PC-9 (cell line): ENCODE measurements at regions not wholly inside any gene's neighbourhood (a gene's known extent, or its start where the extent isn't known, plus 50 kb on each side); places are given as distances from the start of the nearest gene placed in this dataset.

Experiments used
- BruUV-seq: library from RNA; stranded (reverse); fragments of 400-500 nt; replicated peaks from 2 replicates; lab custom pipeline; 2021; lab: Mats Ljungman, UMichigan
- CTCF ChIA-PET: fragments of 300-600 bp; sonication (Branson Sonifier 250); formaldehyde crosslinking; loops from one replicate; lab custom pipeline; 2022; ENCODE audit warnings: antibody characterized with exemption; lab: Charles Lee
- POLR2A ChIA-PET: fragments of 300-600 bp; sonication (Branson Sonifier 250); formaldehyde crosslinking; loops from one replicate; lab custom pipeline; 2022; ENCODE audit warnings: antibody characterized with exemption; ENCODE audit not compliant: unreplicated experiment; lab: Charles Lee
- DNase-seq, 2 experiments: peaks; one replicate each; pipeline versions ENCODE4 v3.0.0 to v3.0.0-alpha.2; 2015 to 2022; ENCODE audit warnings: mixed read lengths in 1 of 2
- H2AFZ ChIP-seq: fragments of 200-600 bp; sonication (generic); 2 replicates; pipeline ENCODE4 v1.8.1; 2017; ENCODE audit warnings: antibody characterized with exemption
- H3F3A ChIP-seq: fragments of 200-600 bp; sonication (generic); 2 replicates; pipeline ENCODE4 v1.8.1; 2017; ENCODE audit warnings: antibody characterized with exemption, mild to moderate bottlenecking, low read depth; ENCODE audit not compliant: insufficient read depth
- H3K27ac ChIP-seq: fragments of 200-600 bp; sonication (generic); 2 replicates; pipeline ENCODE4 v1.6.1; 2016; ENCODE audit warnings: mixed run types
- H3K27me3 ChIP-seq: fragments of 200-600 bp; sonication (generic); 2 replicates; pipeline ENCODE4 v1.6.1; 2016; ENCODE audit warnings: low read depth, mixed run types; ENCODE audit not compliant: insufficient read depth
- H3K36me3 ChIP-seq: fragments of 200-600 bp; sonication (generic); 2 replicates; pipeline ENCODE4 v1.6.1; 2016; ENCODE audit warnings: low read depth, mixed run types
- H3K4me1 ChIP-seq: fragments of 200-600 bp; sonication (generic); replicated peaks from 2 replicates; pipeline ENCODE4 v1.6.1; 2016; ENCODE audit warnings: mixed run types; ENCODE audit not compliant: insufficient read depth
- H3K4me2 ChIP-seq: fragments of 200-600 bp; sonication (generic); 2 replicates; pipeline ENCODE4 v1.6.1; 2017; ENCODE audit warnings: mixed run types
- H3K4me3 ChIP-seq: fragments of 200-600 bp; sonication (generic); 2 replicates; pipeline ENCODE4 v1.6.1; 2016; ENCODE audit warnings: mixed run types
- H3K79me2 ChIP-seq: fragments of 200-600 bp; sonication (generic); 2 replicates; pipeline ENCODE4 v1.6.1; 2017; ENCODE audit warnings: low read depth, mixed run types
- H3K9me2 ChIP-seq: fragments of 200-600 bp; sonication (generic); 2 replicates; pipeline ENCODE4 v1.8.1; 2017; ENCODE audit warnings: mild to moderate bottlenecking; ENCODE audit not compliant: insufficient read depth
- H3K9me3 ChIP-seq: fragments of 200-600 bp; sonication (generic); 2 replicates; pipeline ENCODE4 v1.8.1; 2016; ENCODE audit warnings: low read depth; ENCODE audit not compliant: insufficient read depth
- H4K20me1 ChIP-seq: fragments of 200-600 bp; sonication (generic); 2 replicates; pipeline ENCODE4 v1.8.1; 2017; ENCODE audit not compliant: insufficient read depth
- EZH2 ChIP-seq: fragments of 200-600 bp; sonication (generic); IDR thresholded peaks from 2 replicates; pipeline ENCODE4 v1.8.0; 2017; ENCODE audit warnings: antibody characterized with exemption, low read depth
- intact Hi-C: fragments of 100-400 bp; cut with micrococcal nuclease; formaldehyde crosslinking; loops from one replicate; pipeline ENCODE4 v1.10.0; 2022; ENCODE audit not compliant: unreplicated experiment
- TF ChIP-seq, protein P1 (sequence below): fragments of 200-600 bp; sonication (generic); conservative IDR thresholded peaks from 2 replicates; pipeline ENCODE4 v1.6.1; 2017; ENCODE audit warnings: mixed run types, antibody characterized with exemption, mild to moderate bottlenecking, moderate library complexity

DNA sequence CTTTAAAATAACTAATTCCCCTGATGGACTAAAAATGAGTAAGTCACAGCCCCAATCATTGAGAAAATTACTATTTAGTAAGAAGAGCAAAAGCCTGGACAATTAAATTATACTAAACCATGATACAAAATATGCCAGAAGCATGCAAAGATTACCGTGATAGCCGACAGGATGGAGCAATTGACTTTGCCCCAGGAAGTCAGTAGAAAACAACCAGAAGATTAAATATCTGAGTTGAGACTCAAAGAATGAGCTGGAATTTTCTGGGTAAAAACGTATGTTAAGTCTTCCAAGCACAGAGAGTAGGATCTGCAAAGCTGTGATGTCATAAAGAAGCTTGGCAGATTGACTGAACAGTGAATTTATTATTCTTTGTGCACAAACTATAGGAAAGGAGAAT, 816.1 kb upstream of the TENM3 start:
- Histone ChIP-seq H3K27me3 (no peaks in the 10 kb centered on the region), H3K79me2 (no peaks in the 10 kb centered on the region), H3K9me2 (no peaks in the 10 kb centered on the region), H3K27ac (no peak overlapping the region), H3F3A (no peaks in the 10 kb centered on the region), H3K36me3 (no peaks in the 10 kb centered on the region), H4K20me1 (no peaks in the 10 kb centered on the region), H2AFZ (no peak overlapping the region), H3K4me1 (no peaks in the 10 kb centered on the region), H3K4me2 (no peak overlapping the region), H3K4me3 (no peak overlapping the region), H3K9me3 (no peaks in the 10 kb centered on the region)
- DNase-seq, result no peak
- TF ChIP-seq, protein P1, sequence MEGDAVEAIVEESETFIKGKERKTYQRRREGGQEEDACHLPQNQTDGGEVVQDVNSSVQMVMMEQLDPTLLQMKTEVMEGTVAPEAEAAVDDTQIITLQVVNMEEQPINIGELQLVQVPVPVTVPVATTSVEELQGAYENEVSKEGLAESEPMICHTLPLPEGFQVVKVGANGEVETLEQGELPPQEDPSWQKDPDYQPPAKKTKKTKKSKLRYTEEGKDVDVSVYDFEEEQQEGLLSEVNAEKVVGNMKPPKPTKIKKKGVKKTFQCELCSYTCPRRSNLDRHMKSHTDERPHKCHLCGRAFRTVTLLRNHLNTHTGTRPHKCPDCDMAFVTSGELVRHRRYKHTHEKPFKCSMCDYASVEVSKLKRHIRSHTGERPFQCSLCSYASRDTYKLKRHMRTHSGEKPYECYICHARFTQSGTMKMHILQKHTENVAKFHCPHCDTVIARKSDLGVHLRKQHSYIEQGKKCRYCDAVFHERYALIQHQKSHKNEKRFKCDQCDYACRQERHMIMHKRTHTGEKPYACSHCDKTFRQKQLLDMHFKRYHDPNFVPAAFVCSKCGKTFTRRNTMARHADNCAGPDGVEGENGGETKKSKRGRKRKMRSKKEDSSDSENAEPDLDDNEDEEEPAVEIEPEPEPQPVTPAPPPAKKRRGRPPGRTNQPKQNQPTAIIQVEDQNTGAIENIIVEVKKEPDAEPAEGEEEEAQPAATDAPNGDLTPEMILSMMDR, result no peak
- TF ChIP-seq EZH2, result no peak
- no TSS peak for BruUV-seq
- POLR2A ChIA-PET, result no interaction called here
- CTCF ChIA-PET, result no interaction called here
- intact Hi-C loops, result no loop called here

DNA sequence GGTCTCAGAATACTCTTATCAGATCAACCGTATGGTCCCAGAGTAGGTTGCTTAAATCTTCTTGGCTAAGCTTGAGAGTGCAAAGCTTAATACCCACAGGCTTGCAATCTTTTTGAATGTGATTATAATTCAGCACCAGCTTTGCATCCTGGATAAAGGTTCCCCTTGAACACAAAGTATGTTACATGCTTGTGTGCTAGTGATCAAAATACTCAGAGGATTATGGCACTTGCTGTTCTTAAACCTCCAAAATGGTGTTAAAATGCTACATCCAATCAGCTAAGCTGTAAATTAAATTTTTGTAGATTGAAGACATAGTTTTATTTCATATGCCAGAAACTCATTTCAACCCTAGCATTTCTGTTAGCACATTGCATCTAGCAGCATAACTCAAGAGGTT, 812.2 kb upstream of the TENM3 start:
- no peak overlapping the region for H3K4me2 ChIP-seq
- no peaks in the 10 kb centered on the region for H3K9me2 ChIP-seq
- no peaks in the 10 kb centered on the region for H3K36me3 ChIP-seq
- no peaks in the 10 kb centered on the region for H3F3A ChIP-seq
- CTCF ChIA-PET, result no interaction called here
- BruUV-seq, result no TSS peak
- no peak for DNase-seq
- no peaks in the 10 kb centered on the region for H4K20me1 ChIP-seq
- no peaks in the 10 kb centered on the region for H3K79me2 ChIP-seq
- no peak overlapping the region for H3K27ac ChIP-seq
- POLR2A ChIA-PET, result no interaction called here
- H2AFZ ChIP-seq, result no peak overlapping the region
- H3K4me1 ChIP-seq, result no peaks in the 10 kb centered on the region
- intact Hi-C loops, result no loop called here
- no peaks in the 10 kb centered on the region for H3K9me3 ChIP-seq
- TF ChIP-seq, protein P1, result no peak
- no peaks in the 10 kb centered on the region for H3K27me3 ChIP-seq
- H3K4me3 ChIP-seq, result no peak overlapping the region

GRCh38 chr4:181431661-181432060, 811.5 kb upstream of the TENM3 start:
- Histone ChIP-seq H3K79me2 (no peaks in the 10 kb centered on the region), H3K27ac (no peak overlapping the region), H3K4me1 (no peaks in the 10 kb centered on the region), H3K9me2 (no peaks in the 10 kb centered on the region), H3F3A (no peaks in the 10 kb centered on the region), H3K4me3 (no peak overlapping the region), H3K36me3 (no peaks in the 10 kb centered on the region), H3K9me3 (no peaks in the 10 kb centered on the region), H3K4me2 (no peak overlapping the region), H2AFZ (no peak overlapping the region), H4K20me1 (no peaks in the 10 kb centered on the region), H3K27me3 (no peaks in the 10 kb centered on the region)
- intact Hi-C loops, result no loop called here
- TF ChIP-seq EZH2, result no peak
- TF ChIP-seq, protein P1, result no peak
- POLR2A ChIA-PET, result no interaction called here
- BruUV-seq, result no TSS peak
- CTCF ChIA-PET, result no interaction called here
- no peak for DNase-seq
